Activated T-cell treated with anti-CD3 and anti-CD28 coated beads, Interleukin-2, amount 50 U/mL, for 48 hours (primary cell): ENCODE measurements at regions not wholly inside any gene's neighbourhood (a gene's known extent, or its start where the extent isn't known, plus 50 kb on each side); places are given as distances from the start of the nearest gene placed in this dataset.

Source experiments
- DNase-seq, 2 experiments: peaks; one replicate each; pipeline ENCODE4 v3.0.0-alpha.2; 2020

- no peak for DNase-seq
These were observed 94.0 kb upstream of the ITGA6 start for GRCh38 chr2:172333235-172333977.

GRCh38 chr2:172333978-172334330 is 93.4 kb upstream of the ITGA6 start:
- no peak for DNase-seq

DNA sequence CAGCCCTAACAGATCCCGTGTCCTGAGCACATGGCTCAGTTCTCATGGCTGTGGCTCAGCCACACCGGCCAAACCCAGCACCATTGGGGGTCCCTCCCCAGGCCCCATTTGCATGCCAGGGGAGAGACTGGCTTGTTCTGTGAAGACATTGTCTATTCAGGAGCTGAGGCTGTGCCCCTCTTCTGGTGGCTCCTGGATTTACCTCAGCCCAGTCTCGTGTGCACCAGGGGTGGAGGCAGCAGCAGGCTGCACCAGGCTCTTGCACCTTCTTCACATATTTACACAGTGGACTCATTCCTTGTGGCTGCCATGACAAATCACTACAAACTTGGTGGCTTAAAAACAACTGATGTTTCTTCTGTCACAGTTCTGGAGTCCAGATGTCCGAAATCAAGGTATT is 92.4 kb upstream of the ITGA6 start:
- DNase-seq = no peak

DNA sequence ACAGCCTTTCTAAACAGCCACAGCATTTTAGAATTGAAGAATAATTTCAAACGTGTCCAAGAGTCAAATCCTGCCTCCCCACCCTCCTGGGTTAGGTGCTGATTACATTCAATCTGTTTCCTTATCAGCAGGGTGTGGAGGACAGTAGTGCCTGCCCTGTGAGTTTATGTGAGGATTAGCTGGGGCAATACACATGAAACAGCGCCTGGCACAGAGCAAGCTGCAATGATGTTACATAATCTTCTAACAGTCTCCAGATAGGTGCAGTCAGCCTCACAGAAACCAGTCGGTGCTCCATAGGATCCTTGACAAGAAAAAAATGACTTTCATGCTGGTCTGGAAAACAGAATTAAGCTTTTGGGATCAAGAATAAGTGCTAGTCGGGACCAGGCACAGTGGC is 91.7 kb upstream of the ITGA6 start:
- no peak for DNase-seq

DNA sequence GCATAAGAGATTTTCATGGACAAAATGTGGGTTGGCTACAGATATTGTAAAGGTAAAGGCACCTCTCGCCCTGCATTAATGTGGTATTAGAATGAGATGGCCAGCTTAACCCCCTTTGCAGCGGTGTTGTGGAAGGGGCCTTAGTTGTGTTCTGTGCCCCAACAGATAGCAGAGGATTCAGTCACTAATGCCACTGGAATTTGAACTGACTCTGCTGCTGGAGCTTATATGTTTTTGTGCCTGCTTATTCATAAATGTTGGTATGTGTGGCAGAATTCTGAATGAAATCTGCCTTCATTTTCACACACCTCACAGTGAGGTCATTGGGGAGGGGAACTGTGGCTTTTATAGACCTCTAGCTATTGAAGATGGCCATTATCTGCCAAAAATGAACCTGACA is 90.7 kb upstream of the ITGA6 start:
- DNase-seq = no peak

DNA sequence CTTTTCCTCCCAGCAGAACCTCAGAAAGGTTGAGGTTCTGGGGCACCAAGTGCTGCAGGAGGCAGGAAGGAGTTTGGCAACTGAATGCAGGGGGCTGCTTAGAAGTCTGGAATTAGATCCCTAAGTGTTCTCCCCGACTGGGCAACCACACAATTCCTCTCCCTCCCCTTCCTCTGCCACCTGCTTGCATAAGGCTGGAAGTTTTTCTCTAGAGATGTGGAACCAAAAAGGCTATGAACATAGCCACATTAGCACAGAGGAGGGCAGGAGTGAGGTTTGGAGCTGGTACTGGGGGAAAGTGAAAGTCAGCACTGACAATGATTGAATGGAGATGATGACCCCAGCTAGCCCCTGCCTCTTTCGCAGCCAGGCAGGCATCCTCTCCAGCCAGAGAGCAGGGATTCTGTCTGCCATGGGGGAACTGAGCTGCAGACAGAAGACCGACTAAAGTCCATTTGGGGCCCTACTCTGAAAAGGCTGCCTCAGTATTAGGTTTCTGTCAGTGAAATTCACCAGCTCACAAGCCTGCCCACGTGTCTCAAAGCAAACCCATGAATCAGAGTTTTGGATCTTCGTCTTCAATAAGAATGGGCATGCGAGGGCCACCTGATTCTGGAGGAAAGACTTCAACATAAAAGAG is 87.9 kb upstream of the ITGA6 start:
- DNase-seq = peak in 1 of 2 experiments; percentile 18

DNA sequence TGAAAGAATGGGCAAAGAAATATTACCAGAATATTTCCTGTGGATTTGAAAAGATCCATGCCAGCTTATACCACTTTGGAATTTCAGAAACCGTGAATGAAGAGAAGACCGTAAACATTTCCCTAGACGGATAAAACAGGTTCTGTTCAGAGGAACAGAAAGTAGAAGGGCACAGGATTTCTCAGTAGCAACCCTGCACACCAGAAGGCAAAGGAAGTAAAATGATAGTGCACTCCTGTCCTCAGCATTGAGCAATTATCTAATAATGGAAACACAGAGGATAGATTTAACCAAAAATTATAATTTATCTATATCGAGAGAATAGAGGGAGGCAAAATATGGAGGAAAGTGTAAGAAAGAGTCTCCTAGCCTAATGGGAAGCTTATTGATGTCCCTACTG is 87.0 kb upstream of the ITGA6 start:
- DNase-seq = no peak

GRCh38 chr2:172342078-172342477 is 85.3 kb upstream of the ITGA6 start:
- DNase-seq = no peak

GRCh38 chr2:172342611-172343010 is 84.8 kb upstream of the ITGA6 start:
- DNase-seq = no peak

- no peak for DNase-seq
These were observed 83.2 kb upstream of the ITGA6 start for GRCh38 chr2:172344159-172344558.

DNA sequence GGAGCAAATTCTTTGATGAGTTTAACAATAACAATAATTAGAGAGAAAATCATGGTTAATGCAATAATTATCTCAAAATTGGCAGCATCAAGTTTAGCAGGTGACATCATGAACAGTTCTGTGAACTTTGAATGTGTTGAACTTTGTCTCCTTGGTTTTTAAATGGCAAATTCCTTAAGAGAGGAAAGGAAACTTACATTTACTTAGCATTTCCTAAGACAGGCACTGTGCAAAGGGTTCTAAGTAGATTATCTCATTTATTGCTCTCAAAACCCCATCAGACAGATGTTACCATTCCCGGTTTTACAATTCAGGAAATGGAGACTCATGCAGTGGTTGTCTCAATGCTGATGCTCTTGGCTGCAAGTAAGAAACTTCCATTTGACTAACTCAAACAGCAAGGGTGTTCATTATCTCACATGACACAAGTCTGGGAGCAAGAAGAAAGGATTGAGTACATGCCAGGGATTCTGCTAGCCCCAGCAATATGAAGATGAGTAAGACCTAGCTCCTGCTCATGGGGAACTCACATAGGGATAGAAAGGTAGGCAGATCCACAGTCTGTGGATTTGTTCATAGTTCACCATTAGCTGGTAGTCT is 81.3 kb upstream of the ITGA6 start:
- DNase-seq = no peak

- DNase-seq = no peak
These were observed 78.7 kb upstream of the ITGA6 start for GRCh38 chr2:172348555-172349288.

- DNase-seq = no peak
These were observed 76.4 kb upstream of the ITGA6 start for GRCh38 chr2:172350839-172351479.

GRCh38 chr2:172351586-172351985 is 75.8 kb upstream of the ITGA6 start:
- DNase-seq = no peak

GRCh38 chr2:172354347-172354746 is 73.0 kb upstream of the ITGA6 start:
- DNase-seq = no peak

GRCh38 chr2:172357442-172357841 is 69.9 kb upstream of the ITGA6 start:
- no peak for DNase-seq

- DNase-seq = no peak
These were observed 68.5 kb upstream of the ITGA6 start for GRCh38 chr2:172358691-172359556.

DNA sequence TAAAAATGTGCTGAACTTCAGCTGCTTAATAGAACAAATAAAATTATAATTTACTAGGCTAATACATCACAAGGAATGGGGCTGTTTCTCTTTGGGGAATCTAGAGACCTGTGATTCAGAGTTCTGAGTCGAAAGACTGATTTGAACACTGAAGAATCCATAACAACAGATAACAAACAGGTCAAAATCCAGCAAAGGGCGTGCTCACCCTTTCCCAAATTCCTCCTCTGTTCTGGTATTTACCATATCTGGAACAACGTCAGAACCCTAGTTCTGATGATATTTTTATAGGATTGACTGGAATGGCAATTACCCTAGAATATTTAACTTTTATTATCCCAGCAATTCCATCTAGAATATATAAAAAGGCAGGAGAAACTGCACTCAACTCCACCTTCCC is 66.0 kb upstream of the ITGA6 start:
- DNase-seq = no peak

DNA sequence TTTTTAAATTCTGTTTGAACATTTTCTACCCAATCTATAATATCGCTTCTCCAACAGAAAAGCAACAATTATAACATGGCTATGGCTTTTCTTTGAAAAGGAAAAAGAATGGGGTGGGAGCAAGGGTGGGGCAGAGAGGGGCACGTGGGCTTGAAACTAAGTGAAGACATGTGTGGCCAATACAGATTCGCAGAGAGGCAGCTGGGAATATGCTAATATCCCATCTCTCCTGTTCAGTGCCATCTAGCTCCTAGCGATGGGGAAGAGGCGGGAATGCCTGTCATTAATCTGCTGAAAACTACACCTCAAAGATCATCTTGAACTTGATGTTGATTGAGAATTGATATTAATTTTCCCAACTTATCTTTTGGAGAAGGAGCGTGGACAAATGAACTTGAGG is 65.5 kb upstream of the ITGA6 start:
- no peak for DNase-seq

GRCh38 chr2:172364261-172364660 is 63.1 kb upstream of the ITGA6 start:
- no peak for DNase-seq

GRCh38 chr2:172366596-172367150 is 60.7 kb upstream of the ITGA6 start:
- no peak for DNase-seq
